ENCODE measurements at regions not wholly inside any gene's neighbourhood (a gene's known extent, or its start where the extent isn't known, plus 50 kb on each side); places are given as distances from the start of the nearest gene placed in this dataset.

- no peak for FAIRE-seq
Measured at GRCh38 chr10:2850202-2850601, 217.1 kb upstream of the PFKP start.

GRCh38 chr10:2844925-2845324 is 222.4 kb upstream of the PFKP start:
- FAIRE-seq, result no peak

GRCh38 chr10:2839081-2839725 is 228.1 kb upstream of the PFKP start:
- no peak for FAIRE-seq

GRCh38 chr10:2837674-2838073 is 229.7 kb upstream of the PFKP start:
- no peak for FAIRE-seq

GRCh38 chr10:2836921-2837662 is 230.3 kb upstream of the PFKP start:
- FAIRE-seq, result no peak

- FAIRE-seq, result no peak
Measured at GRCh38 chr10:2834214-2834613, 233.1 kb upstream of the PFKP start.

- FAIRE-seq, result no peak
Measured at GRCh38 chr10:2831509-2831908, 235.8 kb upstream of the PFKP start.

- FAIRE-seq, result no peak
Measured at GRCh38 chr10:2828741-2829140, 238.6 kb upstream of the PFKP start.

GRCh38 chr10:2826675-2827074 is 240.7 kb upstream of the PFKP start:
- no peak for FAIRE-seq

- no peak for FAIRE-seq
Measured at GRCh38 chr10:2825841-2826240, 241.5 kb upstream of the PFKP start.

GRCh38 chr10:2817940-2818636 is 249.3 kb upstream of the PFKP start:
- no peak for FAIRE-seq

- FAIRE-seq, result no peak
Measured at GRCh38 chr10:2813693-2814092, 253.7 kb upstream of the PFKP start.

- no peak for FAIRE-seq
Measured at GRCh38 chr10:2813286-2813685, 254.1 kb upstream of the PFKP start.

GRCh38 chr10:2812631-2813030 is 254.7 kb upstream of the PFKP start:
- no peak for FAIRE-seq

- FAIRE-seq, result no peak
Measured at GRCh38 chr10:2800178-2800577, 267.2 kb upstream of the PFKP start.

- FAIRE-seq, result no peak
Measured at GRCh38 chr10:2798336-2799022, 268.9 kb upstream of the PFKP start.

- no peak for FAIRE-seq
Measured at GRCh38 chr10:2791774-2792443, 275.4 kb upstream of the PFKP start.

GRCh38 chr10:2790396-2791188 is 276.8 kb upstream of the PFKP start:
- FAIRE-seq, result no peak

GRCh38 chr10:2786251-2786650 is 281.1 kb upstream of the PFKP start:
- FAIRE-seq, result no peak

- no peak for FAIRE-seq
Measured at GRCh38 chr10:2784766-2785165, 282.6 kb upstream of the PFKP start.

- FAIRE-seq, result no peak
Measured at GRCh38 chr10:2782950-2783349, 284.4 kb upstream of the PFKP start.

GRCh38 chr10:2782265-2782664 is 285.1 kb upstream of the PFKP start:
- no peak for FAIRE-seq
